Kidney epithelial cell (primary cell): ENCODE measurements at regions not wholly inside any gene's neighbourhood (a gene's known extent, or its start where the extent isn't known, plus 50 kb on each side); places are given as distances from the start of the nearest gene placed in this dataset.

Source experiments
- DNase-seq: peaks from one replicate; pipeline ENCODE4 v3.0.0-alpha.2; 2010; ENCODE audit warnings: low read depth
- H3K27me3 ChIP-seq: 2 replicates; pipeline ENCODE4 v1.6.0; 2011; ENCODE audit warnings: low read length; ENCODE audit not compliant: control insufficient read depth, insufficient read depth
- H3K36me3 ChIP-seq: 2 replicates; pipeline ENCODE4 v1.5.1; 2011; ENCODE audit warnings: low read length; ENCODE audit not compliant: control insufficient read depth, insufficient read depth
- H3K4me3 ChIP-seq: 2 replicates; pipeline ENCODE4 v1.5.1; 2011; ENCODE audit warnings: low read depth, mild to moderate bottlenecking, control low read depth, low read length
- TF ChIP-seq, protein P1 (sequence below): IDR thresholded peaks from 2 replicates; pipeline ENCODE4 v1.5.1; 2011; ENCODE audit warnings: mild to moderate bottlenecking, moderate library complexity, low read length, control low read depth, inconsistent platforms; ENCODE audit not compliant: insufficient read depth, poor library complexity, severe bottlenecking

DNA sequence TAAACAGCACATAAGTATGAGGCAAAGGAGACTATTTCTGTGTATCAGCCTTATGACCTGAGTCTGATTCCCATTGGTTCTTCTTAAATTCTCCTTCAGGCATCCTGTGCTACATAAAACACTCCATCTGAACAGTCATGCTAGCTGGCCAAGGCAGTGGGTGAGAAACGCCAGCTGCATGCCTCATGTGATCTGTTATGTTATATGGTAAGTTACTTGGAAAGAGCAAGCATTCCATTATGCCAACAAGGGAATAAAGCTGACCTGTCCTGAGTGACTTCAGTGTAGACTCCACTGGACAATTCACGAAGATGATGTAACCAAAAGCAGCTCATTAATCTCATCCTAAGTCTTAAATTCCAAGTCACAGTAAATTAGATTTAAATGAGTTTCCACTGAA, 216.5 kb upstream of the FN1 start:
- no peak for DNase-seq
- TF ChIP-seq, protein P1, sequence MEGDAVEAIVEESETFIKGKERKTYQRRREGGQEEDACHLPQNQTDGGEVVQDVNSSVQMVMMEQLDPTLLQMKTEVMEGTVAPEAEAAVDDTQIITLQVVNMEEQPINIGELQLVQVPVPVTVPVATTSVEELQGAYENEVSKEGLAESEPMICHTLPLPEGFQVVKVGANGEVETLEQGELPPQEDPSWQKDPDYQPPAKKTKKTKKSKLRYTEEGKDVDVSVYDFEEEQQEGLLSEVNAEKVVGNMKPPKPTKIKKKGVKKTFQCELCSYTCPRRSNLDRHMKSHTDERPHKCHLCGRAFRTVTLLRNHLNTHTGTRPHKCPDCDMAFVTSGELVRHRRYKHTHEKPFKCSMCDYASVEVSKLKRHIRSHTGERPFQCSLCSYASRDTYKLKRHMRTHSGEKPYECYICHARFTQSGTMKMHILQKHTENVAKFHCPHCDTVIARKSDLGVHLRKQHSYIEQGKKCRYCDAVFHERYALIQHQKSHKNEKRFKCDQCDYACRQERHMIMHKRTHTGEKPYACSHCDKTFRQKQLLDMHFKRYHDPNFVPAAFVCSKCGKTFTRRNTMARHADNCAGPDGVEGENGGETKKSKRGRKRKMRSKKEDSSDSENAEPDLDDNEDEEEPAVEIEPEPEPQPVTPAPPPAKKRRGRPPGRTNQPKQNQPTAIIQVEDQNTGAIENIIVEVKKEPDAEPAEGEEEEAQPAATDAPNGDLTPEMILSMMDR = no peak
- no peak overlapping the region for H3K4me3 ChIP-seq
- H3K27me3 ChIP-seq = no peaks in the 10 kb centered on the region
- H3K36me3 ChIP-seq = no peaks in the 10 kb centered on the region

DNA sequence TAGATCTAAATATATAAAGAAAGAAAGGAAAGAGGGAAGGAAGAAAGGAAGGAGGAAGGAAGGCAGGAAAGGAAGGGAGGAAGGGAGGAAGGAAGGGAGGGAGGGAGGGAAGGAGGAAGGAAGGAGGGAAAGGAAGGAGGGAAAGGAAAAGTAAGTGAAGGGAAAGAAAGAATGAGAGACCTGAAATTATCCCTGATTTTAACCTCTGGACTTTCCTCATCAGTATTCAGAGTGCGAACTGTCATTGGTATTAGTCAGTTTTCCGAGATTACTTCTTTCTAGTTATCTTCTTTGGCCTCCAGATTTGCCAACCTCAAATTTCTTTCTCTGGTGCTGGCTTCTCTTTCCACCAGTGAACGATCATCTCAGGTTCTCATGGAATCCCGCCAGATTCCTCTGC, 215.5 kb upstream of the FN1 start:
- no peaks in the 10 kb centered on the region for H3K36me3 ChIP-seq
- DNase-seq = no peak
- no peaks in the 10 kb centered on the region for H3K27me3 ChIP-seq
- TF ChIP-seq, protein P1 = no peak
- H3K4me3 ChIP-seq = no peak overlapping the region

DNA sequence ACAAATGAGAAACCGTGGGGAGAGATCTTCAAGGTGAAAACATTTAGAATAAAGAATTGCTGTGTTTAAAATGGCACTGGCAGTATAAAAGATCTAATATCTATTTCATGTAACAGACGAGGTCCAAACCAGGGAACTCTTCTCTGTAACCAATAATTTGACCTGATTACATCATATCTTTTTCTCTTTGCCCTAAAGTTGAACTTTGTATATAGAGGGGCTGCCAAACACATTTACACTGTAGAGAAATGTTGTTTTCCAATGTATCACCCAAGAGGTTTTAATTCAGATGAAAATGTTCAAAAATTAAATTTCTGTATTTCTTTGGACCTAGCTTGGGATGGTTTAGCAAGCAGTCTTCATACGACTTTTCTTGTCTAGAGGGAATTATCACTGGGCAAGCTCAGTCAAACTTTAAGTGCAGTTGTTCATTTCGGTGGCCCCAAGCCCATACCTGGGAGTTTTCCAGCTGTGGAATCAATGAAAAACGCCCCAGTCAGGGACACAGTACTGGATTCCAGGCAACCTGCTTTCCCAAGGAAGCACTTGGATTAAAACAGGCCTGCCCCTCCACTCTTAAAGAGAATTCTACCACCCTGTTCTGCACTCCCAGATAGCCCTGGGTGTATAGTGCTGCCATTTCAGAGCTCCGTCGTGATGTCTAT, 208.5 kb upstream of the FN1 start:
- no peak overlapping the region for H3K4me3 ChIP-seq
- no peaks in the 10 kb centered on the region for H3K36me3 ChIP-seq
- no peaks in the 10 kb centered on the region for H3K27me3 ChIP-seq
- no peak for DNase-seq
- TF ChIP-seq, protein P1 = no peak

DNA sequence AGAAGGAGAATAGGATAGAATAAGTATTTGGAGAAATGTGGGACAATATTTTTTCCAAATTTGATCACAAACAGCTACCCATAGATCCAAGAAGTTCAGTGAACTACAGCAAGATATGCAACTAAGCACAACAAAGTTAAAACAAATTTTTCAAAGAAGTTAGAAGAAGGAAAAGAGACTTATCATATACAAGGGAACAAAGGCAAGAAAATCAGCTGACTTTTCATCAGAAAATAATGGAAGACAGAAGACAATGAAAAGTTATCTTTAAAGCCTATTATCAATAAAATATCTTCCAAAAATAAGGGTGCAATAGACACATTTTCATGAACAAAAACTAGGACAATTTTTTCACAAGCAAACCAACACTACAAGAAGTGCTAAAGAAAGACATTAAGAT, 202.8 kb upstream of the FN1 start:
- Histone ChIP-seq H3K4me3 (no peak overlapping the region), H3K27me3 (no peaks in the 10 kb centered on the region), H3K36me3 (no peaks in the 10 kb centered on the region)
- no peak for DNase-seq
- TF ChIP-seq, protein P1 = no peak

DNA sequence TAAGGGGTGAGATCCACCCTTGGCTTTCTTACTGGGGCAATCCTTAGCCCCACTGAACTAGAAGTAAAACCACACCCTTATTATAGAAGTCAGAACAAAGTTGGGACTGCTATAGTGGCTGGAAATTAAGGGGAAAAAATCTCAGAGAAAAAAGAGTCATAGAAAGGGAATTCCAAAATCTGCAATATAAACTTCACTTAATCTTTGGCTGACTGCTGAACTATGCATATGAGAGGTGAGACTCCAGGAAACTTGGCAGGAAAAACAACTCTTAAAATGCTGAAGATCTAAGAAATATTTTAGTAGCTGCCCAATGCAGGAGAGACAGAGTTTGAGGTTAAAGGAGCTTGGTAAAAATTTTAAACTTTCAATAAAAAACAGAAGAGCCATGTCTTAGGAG, 201.8 kb upstream of the FN1 start:
- DNase-seq = no peak
- Histone ChIP-seq H3K36me3 (no peaks in the 10 kb centered on the region), H3K4me3 (no peak overlapping the region), H3K27me3 (no peaks in the 10 kb centered on the region)
- TF ChIP-seq, protein P1 = no peak

DNA sequence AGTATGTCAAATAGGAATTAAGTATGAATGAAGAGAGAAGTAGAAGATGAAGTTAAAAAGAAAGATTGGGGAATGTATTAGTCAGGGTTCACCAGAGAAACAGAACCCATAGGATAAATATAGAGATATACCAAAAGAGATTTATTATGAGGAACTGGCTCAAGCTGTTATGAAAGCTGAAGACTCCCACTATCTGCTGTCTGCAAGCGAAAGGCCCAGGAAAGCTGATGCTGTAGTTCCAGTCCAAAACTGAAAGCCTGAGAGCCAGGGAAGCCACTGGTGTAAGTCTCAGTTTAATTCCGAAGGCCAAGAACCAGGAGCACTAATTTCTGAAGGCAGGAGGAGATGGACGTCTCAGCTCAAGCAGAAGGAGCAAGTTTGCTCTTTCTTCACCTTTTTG, 200.9 kb upstream of the FN1 start:
- Histone ChIP-seq H3K27me3 (no peaks in the 10 kb centered on the region), H3K4me3 (no peak overlapping the region), H3K36me3 (no peaks in the 10 kb centered on the region)
- TF ChIP-seq, protein P1 = no peak
- DNase-seq = no peak
